MCF 10A (cell line): ENCODE measurements at regions not wholly inside any gene's neighbourhood (a gene's known extent, or its start where the extent isn't known, plus 50 kb on each side); places are given as distances from the start of the nearest gene placed in this dataset.

Source experiments
- BruUV-seq: library from RNA; stranded (reverse); fragments of 400-500 nt; replicated peaks from 2 replicates; lab custom pipeline; 2021; lab: Mats Ljungman, UMichigan
- CTCF ChIA-PET: fragments of 300-600 bp; sonication (Branson Sonifier 250); formaldehyde crosslinking; extraction: SDS; loops from one replicate; lab custom pipeline; 2021; ENCODE audit warnings: antibody characterized with exemption, inconsistent platforms; lab: Yijun Ruan, JAX
- POLR2A ChIA-PET: fragments of 300-600, 350-650 bp; sonication (Branson Sonifier 250); formaldehyde crosslinking; extraction: SDS; loops from one replicate; lab custom pipeline; 2020; ENCODE audit warnings: antibody characterized with exemption, inconsistent platforms; lab: Yijun Ruan, JAX
- DNase-seq: peaks from one replicate; pipeline ENCODE4 v3.0.0-alpha.2; 2018; ENCODE audit not compliant: unreplicated experiment
- H3K27ac Mint-ChIP-seq: one replicate; pipeline ENCODE4 v1.8.0; 2022; ENCODE audit warnings: mild to moderate bottlenecking, low read depth, mixed read lengths; ENCODE audit not compliant: unreplicated experiment
- H3K27me3 Mint-ChIP-seq: one replicate; pipeline ENCODE4 v1.8.0; 2022; ENCODE audit warnings: mixed read lengths; ENCODE audit not compliant: insufficient read depth, unreplicated experiment
- H3K36me3 Mint-ChIP-seq: one replicate; pipeline ENCODE4 v1.8.0; 2022; ENCODE audit warnings: mild to moderate bottlenecking, moderate library complexity, mixed read lengths; ENCODE audit not compliant: insufficient read depth, unreplicated experiment
- H3K4me1 Mint-ChIP-seq: one replicate; pipeline ENCODE4 v1.8.0; 2022; ENCODE audit warnings: mixed read lengths; ENCODE audit not compliant: insufficient read depth, unreplicated experiment
- H3K4me3 Mint-ChIP-seq: one replicate; pipeline ENCODE4 v1.8.0; 2022; ENCODE audit warnings: mild to moderate bottlenecking, moderate library complexity, mixed read lengths; ENCODE audit not compliant: unreplicated experiment
- H3K9me3 Mint-ChIP-seq: one replicate; pipeline ENCODE4 v1.8.0; 2022; ENCODE audit warnings: mixed read lengths; ENCODE audit not compliant: unreplicated experiment
- CTCF ChIP-seq: fragments of 200-600 bp; IDR thresholded peaks from one replicate; pipeline ENCODE4 v1.8.0; 2022; ENCODE audit warnings: antibody characterized with exemption, mild to moderate bottlenecking; ENCODE audit not compliant: unreplicated experiment
- intact Hi-C: fragments of 100-400 bp; cut with micrococcal nuclease; formaldehyde crosslinking; loops from 2 replicates; pipeline ENCODE4 v1.14.1; 2022

GRCh38 chr6:6494677-6495076 lies 93.8 kb upstream of the LY86 start:
- peak; percentile 82 for DNase-seq
- CTCF ChIA-PET, result interaction anchor here (0.5 to 0.9 kb wide), 2 partner anchors 8 to 53 kb away, joined by 4 to 6 read pairs; no protein-coding TSS in a partner anchor
- peaks cover 14% of the 10 kb centered on the region for H3K4me1 Mint-ChIP-seq
- no peaks in the 10 kb centered on the region for H3K9me3 Mint-ChIP-seq
- POLR2A ChIA-PET, result interaction anchor here (0.6 kb wide), 1 partner anchor 91 kb away, joined by 4 read pairs; no protein-coding TSS in a partner anchor
- TF ChIP-seq CTCF, result peak; percentile 69
- H3K27me3 Mint-ChIP-seq, result no peaks in the 10 kb centered on the region
- no TSS peak for BruUV-seq
- no peak overlapping the region for H3K4me3 Mint-ChIP-seq
- H3K27ac Mint-ChIP-seq, result no peak overlapping the region
- intact Hi-C loops, result loop anchor here (1.0 to 5.0 kb wide), 3 partner anchors 52 to 232 kb away; no protein-coding TSS in a partner anchor
- no peaks in the 10 kb centered on the region for H3K36me3 Mint-ChIP-seq

GRCh38 chr6:6495851-6496250 lies 92.7 kb upstream of the LY86 start:
- peak; percentile 24 for DNase-seq
- no peaks in the 10 kb centered on the region for H3K36me3 Mint-ChIP-seq
- no peaks in the 10 kb centered on the region for H3K27me3 Mint-ChIP-seq
- CTCF ChIA-PET, result no interaction called here
- BruUV-seq, result no TSS peak
- intact Hi-C loops, result loop anchor here (1.0 to 2.0 kb wide), 2 partner anchors 51 to 439 kb away; no protein-coding TSS in a partner anchor
- TF ChIP-seq CTCF, result no peak
- H3K27ac Mint-ChIP-seq, result no peak overlapping the region
- H3K4me3 Mint-ChIP-seq, result no peak overlapping the region
- H3K4me1 Mint-ChIP-seq, result peaks cover 14% of the 10 kb centered on the region
- H3K9me3 Mint-ChIP-seq, result no peaks in the 10 kb centered on the region
- POLR2A ChIA-PET, result interaction anchor here (0.7 to 1.5 kb wide), 4 partner anchors 16 to 35 kb away, joined by 3 to 7 read pairs (median 3); no protein-coding TSS in a partner anchor

- TF ChIP-seq CTCF, result no peak
- no TSS peak for BruUV-seq
- ChIA-PET POLR2A (interaction anchor here (0.9 to 1.5 kb wide), 2 partner anchors 9 to 28 kb away, joined by 3 read pairs; no protein-coding TSS in a partner anchor), CTCF (interaction anchor here (0.6 kb wide), 2 partner anchors 85 to 324 kb away, joined by 3 read pairs; no protein-coding TSS in a partner anchor)
- intact Hi-C loops, result no loop called here
- Mint-ChIP-seq H3K4me1 (peaks cover 14% of the 10 kb centered on the region), H3K27ac (no peak overlapping the region), H3K27me3 (no peaks in the 10 kb centered on the region), H3K4me3 (no peak overlapping the region), H3K36me3 (no peaks in the 10 kb centered on the region), H3K9me3 (no peaks in the 10 kb centered on the region)
- no peak for DNase-seq
Measured at GRCh38 chr6:6497541-6497940, 91.0 kb upstream of the LY86 start.

GRCh38 chr6:6497976-6498375 lies 90.5 kb upstream of the LY86 start:
- ChIA-PET CTCF (interaction anchor here (0.6 kb wide), 1 partner anchor 86 kb away, joined by 3 read pairs; no protein-coding TSS in a partner anchor), POLR2A (interaction anchor here (0.6 to 1.5 kb wide), 2 partner anchors 8 to 463 kb away, joined by 3 read pairs; no protein-coding TSS in a partner anchor)
- TF ChIP-seq CTCF, result no peak
- DNase-seq, result no peak
- Mint-ChIP-seq H3K9me3 (no peaks in the 10 kb centered on the region), H3K36me3 (no peaks in the 10 kb centered on the region), H3K27ac (no peak overlapping the region), H3K4me3 (no peak overlapping the region), H3K27me3 (no peaks in the 10 kb centered on the region), H3K4me1 (peaks cover 14% of the 10 kb centered on the region)
- intact Hi-C loops, result no loop called here
- BruUV-seq, result no TSS peak
